Psoas muscle (tissue), 7 donors: ENCODE measurements at regions not wholly inside any gene's neighbourhood (a gene's known extent, or its start where the extent isn't known, plus 50 kb on each side); places are given as distances from the start of the nearest gene placed in this dataset.

ENCODE experiments used
- ATAC-seq, 4 donors: fragments of 200-7000 bp; cut with Tn5 transposase; one replicate each; pipeline ENCODE4 v1.9.1; 2020; ENCODE audit warnings: moderate library complexity in 3 of 4, mild to moderate bottlenecking in 2 of 4
- DNase-seq, 2 donors: peaks; one replicate each; pipeline ENCODE4 v3.0.0-alpha.2; 2020
- H3K27ac ChIP-seq: fragments of 200-600 bp; one replicate; pipeline ENCODE4 v1.8.0; 2022
- H3K27me3 ChIP-seq, 3 donors: fragments of 200-600 bp in 1 of 3; one replicate each; pipeline versions ENCODE4 v1.6.1 to v1.8.0; 2013 to 2022; ENCODE audit warnings: low read length in 2 of 3, mild to moderate bottlenecking in 2 of 3, moderate library complexity in 1 of 3; ENCODE audit not compliant: insufficient read depth in 3 of 3
- H3K36me3 ChIP-seq, 2 donors: fragments of 200-600 bp in 1 of 2; one replicate each; pipeline versions ENCODE4 v1.6.1 to v1.8.0; 2013 to 2022; ENCODE audit warnings: low read depth in 1 of 2, mild to moderate bottlenecking in 1 of 2, moderate library complexity in 1 of 2; ENCODE audit not compliant: insufficient read depth in 1 of 2
- H3K4me1 ChIP-seq: fragments of 200-600 bp; one replicate; pipeline ENCODE4 v1.8.0; 2022
- H3K4me3 ChIP-seq: fragments of 200-600 bp; one replicate; pipeline ENCODE4 v1.8.0; 2022; ENCODE audit warnings: mild to moderate bottlenecking
- H3K9me3 ChIP-seq: fragments of 200-600 bp; one replicate; pipeline ENCODE4 v1.8.0; 2022
- WGBS, 3 donors: extraction: QIAGEN DNeasy Blood & Tissue Kit; methylation state at CpG; one replicate each; pipeline versions ENCODE4 v1.1.6 to v1.1.7; 2013; 5-methylcytosine and 5-hydroxymethylcytosine counted together
- intact Hi-C, 2 donors: fragments of 100-400 bp; cut with DNase I; formaldehyde crosslinking; loops; one replicate each; pipeline versions ENCODE4 v1.11.0 to v1.14.2; 2022
- TF ChIP-seq, protein P1 (sequence below): fragments of 200-600 bp; IDR thresholded peaks from one replicate; pipeline ENCODE4 v1.8.0; 2022; ENCODE audit warnings: antibody characterized with exemption
- donor health status: healthy with polysubstance abuse.
- donor health status: DM: no; HTN: no; CAD: no; lungs with moderate emphysema.
- donor health status: Bipolar disorder and iron deficiency.
- donor health status: healthy.
- donor health status: DM: yes; HTN: yes; CAD: no.
- donor health status: DM: no; HTN: no; CAD: no.
- donor health status: DM: yes; HTN: yes; CAD: no.

DNA sequence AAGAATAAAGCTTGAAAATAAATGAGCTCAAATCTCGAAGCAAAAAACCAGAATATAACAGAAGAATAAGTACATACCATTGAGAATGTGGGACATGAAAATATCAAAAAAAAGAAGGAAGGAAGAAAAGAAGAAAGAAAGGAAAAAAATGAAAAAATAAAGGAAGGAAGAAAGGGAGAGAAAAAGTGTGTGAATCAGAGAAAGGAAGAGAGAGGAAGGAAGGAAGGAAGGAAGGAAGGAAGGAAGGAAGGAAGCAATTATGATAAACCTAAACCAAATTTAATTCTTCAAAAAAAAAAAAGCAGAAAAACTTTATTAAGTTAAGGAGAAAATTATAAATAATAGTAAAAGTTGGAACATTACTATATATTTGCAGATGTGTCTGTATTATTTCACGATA is 949.8 kb downstream of the NLGN4X start:
- WGBS, 3 donors: 83 to 92% (median 85%) methylated on average over 2 of the region's 2 CpGs
- Histone ChIP-seq H3K27me3 (no peaks in the 10 kb centered on the region), H3K4me3 (no peak overlapping the region), H3K9me3 (no peaks in the 10 kb centered on the region), H3K4me1 (no peaks in the 10 kb centered on the region), H3K27ac (no peak overlapping the region), H3K36me3 (no peaks in the 10 kb centered on the region)
- ATAC-seq: no peak
- TF ChIP-seq, protein P1, sequence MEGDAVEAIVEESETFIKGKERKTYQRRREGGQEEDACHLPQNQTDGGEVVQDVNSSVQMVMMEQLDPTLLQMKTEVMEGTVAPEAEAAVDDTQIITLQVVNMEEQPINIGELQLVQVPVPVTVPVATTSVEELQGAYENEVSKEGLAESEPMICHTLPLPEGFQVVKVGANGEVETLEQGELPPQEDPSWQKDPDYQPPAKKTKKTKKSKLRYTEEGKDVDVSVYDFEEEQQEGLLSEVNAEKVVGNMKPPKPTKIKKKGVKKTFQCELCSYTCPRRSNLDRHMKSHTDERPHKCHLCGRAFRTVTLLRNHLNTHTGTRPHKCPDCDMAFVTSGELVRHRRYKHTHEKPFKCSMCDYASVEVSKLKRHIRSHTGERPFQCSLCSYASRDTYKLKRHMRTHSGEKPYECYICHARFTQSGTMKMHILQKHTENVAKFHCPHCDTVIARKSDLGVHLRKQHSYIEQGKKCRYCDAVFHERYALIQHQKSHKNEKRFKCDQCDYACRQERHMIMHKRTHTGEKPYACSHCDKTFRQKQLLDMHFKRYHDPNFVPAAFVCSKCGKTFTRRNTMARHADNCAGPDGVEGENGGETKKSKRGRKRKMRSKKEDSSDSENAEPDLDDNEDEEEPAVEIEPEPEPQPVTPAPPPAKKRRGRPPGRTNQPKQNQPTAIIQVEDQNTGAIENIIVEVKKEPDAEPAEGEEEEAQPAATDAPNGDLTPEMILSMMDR: no peak
- intact Hi-C loops: no loop called here
- no peak for DNase-seq

DNA sequence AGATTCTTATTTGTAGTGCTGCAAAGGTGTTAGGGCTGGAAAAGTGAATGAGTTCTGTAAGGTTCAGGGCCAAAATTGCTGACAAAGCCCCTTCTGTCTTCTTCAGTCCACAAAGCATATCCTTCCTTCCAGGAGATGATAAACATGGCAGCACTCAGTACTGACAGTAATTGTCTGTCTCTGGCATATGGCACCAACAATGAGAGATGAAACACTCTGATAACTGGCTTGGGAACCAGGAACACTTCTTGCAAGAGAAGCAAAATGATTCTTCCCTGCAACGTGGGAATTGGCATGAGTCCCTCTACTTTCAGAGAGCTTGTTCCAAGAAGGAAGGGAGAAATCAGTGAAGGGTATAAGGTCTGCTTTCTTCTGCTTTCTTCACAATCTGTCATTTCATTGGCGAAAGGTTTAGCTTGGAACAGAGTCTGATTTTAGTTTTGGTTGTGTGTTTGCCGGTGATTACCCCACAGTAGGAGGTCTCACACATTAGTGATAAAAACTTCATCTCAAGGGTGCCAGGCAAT is 963.3 kb downstream of the NLGN4X start:
- intact Hi-C loops: no loop called here

DNA sequence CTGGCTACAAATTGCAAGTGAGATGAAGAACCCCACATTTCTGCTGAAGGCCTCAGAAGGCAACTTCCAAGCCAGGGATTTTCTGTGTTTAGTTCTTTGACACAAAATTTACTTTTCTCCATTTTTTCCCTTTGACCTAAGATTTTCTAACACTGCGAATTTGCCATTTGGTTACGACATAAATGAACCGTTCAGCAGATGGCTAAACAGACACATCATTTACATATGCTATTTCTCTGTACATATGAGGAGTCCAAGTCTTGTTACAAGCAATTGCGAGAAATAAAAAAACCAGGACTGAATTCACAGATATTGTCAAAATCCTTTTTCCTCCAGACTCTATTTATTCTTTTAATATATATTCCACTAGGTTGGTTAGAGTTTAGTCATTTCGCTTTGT is 978.6 kb downstream of the NLGN4X start:
- ATAC-seq (no peak), DNase-seq (no peak)
- intact Hi-C loops: no loop called here
- 87 to 90% (median 89%) methylated on average over 5 of the region's 5 CpGs for WGBS, 3 donors
- TF ChIP-seq, protein P1: no peak
- Histone ChIP-seq H3K9me3 (no peaks in the 10 kb centered on the region), H3K4me3 (no peak overlapping the region), H3K27ac (no peak overlapping the region), H3K36me3 (no peaks in the 10 kb centered on the region), H3K27me3 (no peaks in the 10 kb centered on the region), H3K4me1 (no peaks in the 10 kb centered on the region)

More for the DNA sequence above, 963.3 kb downstream of the NLGN4X start:
- Histone ChIP-seq H3K27me3 (no peaks in the 10 kb centered on the region), H3K27ac (no peak overlapping the region), H3K4me1 (no peaks in the 10 kb centered on the region), H3K4me3 (no peak overlapping the region), H3K36me3 (no peaks in the 10 kb centered on the region), H3K9me3 (no peaks in the 10 kb centered on the region)
- TF ChIP-seq, protein P1: no peak
- 57 to 68% (median 61%) methylated on average over 3 of the region's 3 CpGs for WGBS, 3 donors
- DNase-seq (no peak), ATAC-seq (no peak)

DNA sequence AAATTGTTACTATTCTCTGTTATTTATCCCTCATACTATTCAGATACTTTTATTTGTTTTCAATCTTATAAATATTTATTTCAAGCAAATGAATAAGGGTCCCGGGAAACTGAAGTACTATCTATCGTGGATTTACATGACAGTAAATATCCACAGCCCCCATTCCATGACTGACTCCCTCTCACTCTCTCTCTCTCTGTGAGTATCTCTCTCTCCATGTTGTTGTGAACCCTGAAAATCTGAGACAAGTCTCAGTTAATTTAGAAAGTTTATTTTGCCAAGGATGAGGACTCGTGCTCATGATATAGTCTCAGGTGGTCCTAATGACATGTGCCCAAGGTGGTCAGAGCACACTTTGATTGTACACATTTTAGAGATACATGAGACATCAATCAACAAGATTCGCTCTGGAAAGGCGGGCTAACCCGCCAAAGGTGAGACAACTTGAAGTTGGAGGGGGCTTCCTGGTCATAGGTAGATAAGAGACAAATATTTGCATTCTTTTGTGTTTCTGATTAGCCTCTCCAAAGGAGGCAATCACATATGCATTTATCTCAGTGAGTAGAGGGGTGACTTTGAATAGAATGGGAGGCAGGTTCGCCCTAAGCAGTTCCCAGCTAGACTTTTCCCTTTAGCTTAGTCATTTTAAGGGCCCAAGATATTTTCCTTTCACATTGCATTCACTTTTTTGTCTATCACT is 986.4 kb downstream of the NLGN4X start:
- Histone ChIP-seq H3K36me3 (no peaks in the 10 kb centered on the region), H3K27me3 (no peaks in the 10 kb centered on the region), H3K9me3 (no peaks in the 10 kb centered on the region), H3K4me3 (no peak overlapping the region), H3K27ac (no peak overlapping the region), H3K4me1 (no peaks in the 10 kb centered on the region)
- WGBS, 3 donors: 40 to 45% (median 42%) methylated on average over 7 of the region's 7 CpGs
- DNase-seq (no peak), ATAC-seq (no peak)
- TF ChIP-seq, protein P1: no peak
- intact Hi-C loops: no loop called here

DNA sequence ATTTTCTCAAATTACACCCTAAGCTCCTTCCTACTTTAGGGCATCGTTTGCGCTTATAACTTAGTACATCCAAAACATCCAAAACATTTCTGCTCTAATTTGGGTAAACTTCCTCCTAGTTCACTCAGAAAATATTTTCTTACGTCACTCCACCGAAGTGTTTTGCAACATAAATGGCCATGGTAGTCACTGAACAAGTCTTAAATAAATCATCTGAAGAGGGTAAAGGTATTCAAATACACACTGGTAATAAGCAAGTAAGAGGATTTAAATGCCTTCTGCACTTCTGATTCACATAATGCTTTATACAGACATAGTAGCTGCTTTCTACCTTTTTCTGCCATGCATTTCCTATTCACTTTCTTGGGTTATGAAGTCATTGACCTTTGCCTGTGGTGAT is 991.9 kb downstream of the NLGN4X start:
- no peak for ATAC-seq
- Histone ChIP-seq H3K4me3 (no peak overlapping the region), H3K4me1 (no peaks in the 10 kb centered on the region), H3K27me3 (no peaks in the 10 kb centered on the region), H3K36me3 (no peaks in the 10 kb centered on the region), H3K9me3 (no peaks in the 10 kb centered on the region), H3K27ac (no peak overlapping the region)
- no peak for DNase-seq
- TF ChIP-seq, protein P1: no peak
- intact Hi-C loops: no loop called here
- 56 to 61% (median 60%) methylated on average over 4 of the region's 4 CpGs for WGBS, 3 donors
